HG03457 (cell line): ENCODE measurements at regions not wholly inside any gene's neighbourhood (a gene's known extent, or its start where the extent isn't known, plus 50 kb on each side); places are given as distances from the start of the nearest gene placed in this dataset.

ENCODE experiments used
- ATAC-seq: cut with Tn5 transposase; IDR thresholded peaks from one replicate; pipeline ENCODE4 v1.9.1; 2021; ENCODE audit warnings: moderate number of reproducible peaks; ENCODE audit not compliant: unreplicated experiment

DNA sequence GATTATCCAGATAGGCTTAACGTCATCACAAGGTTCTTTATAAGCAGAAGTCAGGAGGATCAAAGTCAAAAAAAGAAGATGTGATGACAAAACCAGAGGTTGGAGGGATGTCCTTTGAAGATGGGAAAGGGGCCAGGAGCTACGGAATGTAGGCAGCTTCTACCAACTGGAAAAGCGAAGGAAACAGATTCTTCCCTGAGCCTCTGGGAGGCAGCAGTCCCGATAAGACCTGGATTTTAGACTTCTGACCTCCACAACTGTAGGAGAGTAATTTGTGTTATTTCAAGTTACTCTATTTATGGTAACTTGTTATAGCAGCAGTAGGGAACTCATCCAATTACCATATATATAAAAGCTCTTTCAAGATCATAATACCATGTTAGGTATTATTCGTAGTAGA is 98.8 kb upstream of the MYCBP2 start:
- ATAC-seq, result no peak

DNA sequence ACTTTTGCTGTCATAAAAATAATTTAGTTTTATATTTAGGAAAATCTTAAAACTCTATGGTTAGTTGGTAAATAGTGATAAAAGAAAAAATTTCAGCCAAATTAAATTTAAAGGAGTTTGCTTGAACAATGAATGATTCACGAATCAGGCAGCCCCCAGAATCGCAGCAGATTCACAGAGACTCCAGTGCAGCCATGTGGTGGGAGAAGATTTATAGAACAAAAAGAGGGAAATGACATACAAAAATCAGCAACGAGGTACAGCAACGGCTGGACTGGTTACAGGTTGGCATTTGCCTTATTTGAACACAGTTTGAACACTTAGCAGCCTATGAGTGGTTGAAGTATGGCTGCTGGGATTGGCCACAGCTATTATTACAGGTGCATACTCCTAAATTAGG is 96.4 kb upstream of the MYCBP2 start:
- no peak for ATAC-seq

DNA sequence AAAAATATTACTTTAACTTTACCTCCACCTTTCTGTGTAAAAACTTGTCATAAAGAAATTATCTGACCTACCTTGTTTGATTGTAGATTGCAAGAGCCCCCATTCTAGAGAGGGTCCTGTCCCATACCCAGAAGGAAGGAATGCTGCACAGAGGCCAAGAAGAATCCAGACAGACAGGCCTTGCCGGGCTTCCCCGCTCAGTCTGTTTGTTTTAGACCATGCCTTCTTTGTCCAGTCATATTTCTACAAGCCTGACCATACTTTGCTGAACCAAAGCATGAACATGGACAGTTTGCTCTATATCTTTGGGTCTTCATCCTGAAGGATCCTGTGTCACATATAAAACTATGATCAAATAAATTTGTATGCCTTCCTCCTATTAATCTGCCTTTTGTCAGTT is 95.8 kb upstream of the MYCBP2 start:
- no peak for ATAC-seq

DNA sequence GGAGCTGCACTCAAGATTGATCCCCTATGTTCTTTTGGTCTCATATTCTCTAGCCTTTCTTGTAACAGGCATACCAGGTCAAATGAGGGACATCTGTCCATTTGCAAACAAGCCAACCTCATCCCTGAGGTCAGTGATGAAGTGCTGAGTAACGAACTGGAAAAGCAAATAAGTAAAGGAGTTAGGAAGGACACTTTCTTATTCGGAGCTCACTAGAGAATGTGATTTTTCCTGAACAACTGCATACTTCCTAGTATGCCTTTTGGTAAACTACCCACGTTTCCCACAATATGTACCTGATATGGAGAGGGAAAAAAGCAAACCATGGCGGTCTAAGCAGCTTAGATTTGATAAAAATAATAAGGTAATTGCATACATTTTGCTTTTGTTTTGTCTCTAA is 91.0 kb upstream of the MYCBP2 start:
- no peak for ATAC-seq

DNA sequence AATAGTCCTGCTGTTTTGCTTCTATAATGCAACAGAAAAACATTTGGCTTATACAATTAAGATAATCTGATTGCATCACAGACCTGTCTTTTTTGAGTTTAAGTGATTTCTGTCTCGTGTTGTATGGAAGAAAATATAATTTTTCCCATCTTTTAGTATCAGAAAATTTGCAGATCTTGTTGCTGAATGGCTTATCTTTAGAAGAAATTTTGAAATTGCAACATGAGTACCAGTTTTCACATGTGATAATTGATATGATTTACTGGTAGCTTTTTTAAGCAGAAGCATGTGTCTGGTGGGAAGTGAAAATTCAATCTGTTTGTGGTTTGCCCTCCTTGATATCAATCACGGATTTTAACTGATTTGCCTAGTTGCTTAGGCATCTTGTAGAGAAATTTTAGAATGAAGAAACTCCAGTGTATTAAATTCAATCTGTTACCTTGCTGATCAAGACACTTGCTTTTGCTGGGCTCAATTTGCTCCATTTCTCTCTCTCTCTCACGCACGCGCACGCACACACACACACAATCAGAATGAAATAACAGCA is 89.8 kb upstream of the MYCBP2 start:
- ATAC-seq, result no peak

DNA sequence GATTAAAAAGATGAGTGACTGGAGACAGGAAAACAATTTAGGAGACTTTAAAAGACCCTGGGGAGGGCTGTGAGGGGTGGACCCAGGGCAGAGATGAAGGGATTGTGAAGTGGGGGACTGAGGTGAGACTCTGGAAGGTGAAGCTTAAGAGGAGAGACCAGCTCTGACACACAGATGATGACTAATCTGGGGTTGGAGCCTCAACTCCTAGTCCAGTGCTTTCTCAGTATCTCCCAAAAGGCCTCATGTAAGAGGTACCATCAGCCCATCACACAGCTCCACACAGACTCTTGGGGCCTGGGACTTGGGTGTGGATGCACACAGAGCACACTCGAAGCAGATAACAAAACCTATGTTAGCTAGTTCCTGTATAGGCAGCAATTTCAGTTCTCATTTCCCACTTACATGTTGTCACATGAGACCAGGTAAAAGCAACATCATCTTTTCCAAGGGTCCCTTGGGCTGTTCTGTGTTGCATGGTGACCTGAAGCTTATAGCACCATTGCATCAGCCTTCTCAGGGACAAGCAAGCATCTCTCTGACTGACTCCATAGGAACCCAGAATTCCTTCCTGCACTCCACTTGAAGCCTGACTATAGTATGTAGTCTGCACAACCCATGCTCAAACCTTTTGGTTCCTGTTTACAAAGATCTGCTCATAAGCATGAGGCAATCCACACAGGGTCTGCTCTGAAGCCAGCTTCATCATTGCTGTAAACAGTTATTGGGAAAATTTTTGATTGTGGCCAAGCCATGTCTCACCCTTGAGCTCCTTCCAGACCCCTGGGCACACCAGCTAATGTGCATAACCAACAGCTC is 88.6 kb upstream of the MYCBP2 start:
- ATAC-seq, result no peak

DNA sequence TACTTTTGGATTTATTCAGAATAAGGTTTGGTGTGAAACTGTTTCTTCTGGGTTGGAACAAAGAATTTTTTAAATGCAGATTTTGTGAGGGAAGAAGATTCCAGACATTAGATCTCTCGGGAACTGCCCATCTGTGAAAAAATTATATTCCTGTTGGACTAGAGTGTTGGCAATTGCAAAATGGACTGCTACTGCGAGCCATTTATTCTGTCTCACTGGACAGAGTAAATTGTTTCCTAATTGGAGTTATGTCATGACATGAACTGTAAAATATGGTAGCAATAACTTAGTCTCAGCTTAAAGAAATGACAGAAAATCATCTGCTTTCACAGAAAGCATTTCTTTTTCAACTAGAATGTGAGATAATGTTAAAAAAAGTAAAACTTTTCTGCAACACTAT is 86.0 kb upstream of the MYCBP2 start:
- no peak for ATAC-seq

DNA sequence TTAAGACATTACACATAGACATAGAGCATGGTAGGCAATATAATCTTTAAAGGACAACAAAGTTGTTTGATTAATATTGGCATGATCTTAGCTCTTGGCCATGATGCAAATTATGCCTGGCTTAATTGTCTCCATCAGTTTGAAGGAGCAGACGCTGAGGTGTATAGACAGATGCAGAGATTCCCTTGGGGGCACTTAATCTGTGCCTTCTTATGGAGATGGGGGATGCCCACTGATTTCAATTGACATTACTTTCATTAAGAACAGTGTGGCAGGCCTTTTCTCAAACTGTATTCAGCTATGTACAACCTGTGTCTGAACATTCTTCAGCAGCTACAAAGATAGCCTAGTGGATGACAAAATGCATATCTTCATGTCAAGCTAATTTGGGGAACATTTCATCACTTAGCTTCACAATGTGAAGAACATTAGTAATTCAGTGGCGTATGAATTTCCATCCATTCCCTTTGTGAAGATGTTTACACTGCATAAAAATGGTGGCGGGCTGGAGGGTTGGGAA is 85.3 kb upstream of the MYCBP2 start:
- ATAC-seq, result no peak

DNA sequence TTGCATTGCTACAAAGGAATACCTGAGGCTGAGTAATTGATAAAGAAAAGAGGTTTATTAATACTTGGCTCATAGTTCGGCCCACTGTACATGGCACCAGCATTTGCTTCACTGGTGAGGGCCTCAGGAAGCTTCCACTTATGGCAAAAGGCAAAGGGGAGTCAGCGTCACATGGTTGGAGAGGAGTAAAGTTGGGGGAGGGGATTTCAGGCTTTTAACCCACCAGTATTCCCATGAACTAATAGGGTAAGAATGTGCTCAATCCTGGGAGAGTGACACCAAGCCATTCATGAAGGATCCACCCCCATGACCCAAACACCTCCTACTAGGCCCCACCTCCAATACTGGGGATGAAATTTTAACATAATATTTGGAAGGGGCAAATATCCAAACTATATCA is 82.5 kb upstream of the MYCBP2 start:
- ATAC-seq, result no peak

DNA sequence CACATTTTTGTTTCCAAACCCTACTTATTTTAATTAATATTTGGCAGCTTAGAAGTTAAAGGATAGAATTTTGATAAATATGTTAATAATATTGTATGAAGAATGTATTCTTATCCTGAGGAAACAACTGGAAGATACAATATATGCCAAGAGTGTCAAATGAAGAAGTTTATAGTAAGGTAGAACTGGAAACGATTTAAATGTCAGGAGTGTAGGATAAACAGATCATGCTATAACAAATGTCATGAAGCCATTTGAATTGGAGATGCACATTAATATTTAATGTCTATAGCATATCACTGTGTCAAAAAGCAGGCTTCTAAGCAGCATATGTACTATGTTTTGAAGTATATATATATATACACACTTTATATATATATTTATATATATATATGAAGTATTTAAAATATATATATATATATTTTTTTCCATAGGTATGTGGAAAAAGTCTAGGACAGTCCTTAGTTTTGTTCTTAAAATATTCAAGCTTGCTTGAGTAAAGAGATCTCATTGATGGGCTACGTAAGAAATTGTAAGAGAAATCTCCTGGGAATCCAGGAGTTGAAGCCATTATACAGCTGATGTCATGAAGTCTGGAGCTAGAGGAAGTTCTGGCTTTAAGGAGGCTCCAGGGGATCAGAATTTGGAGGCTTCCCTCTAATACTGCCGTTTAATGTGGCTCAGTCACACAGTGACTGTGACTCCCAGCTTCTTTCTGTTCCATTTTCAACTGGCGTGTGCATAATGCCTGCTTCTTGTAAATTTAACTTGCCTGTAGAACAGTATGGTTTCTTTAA is 79.9 kb upstream of the MYCBP2 start:
- ATAC-seq, result no peak

DNA sequence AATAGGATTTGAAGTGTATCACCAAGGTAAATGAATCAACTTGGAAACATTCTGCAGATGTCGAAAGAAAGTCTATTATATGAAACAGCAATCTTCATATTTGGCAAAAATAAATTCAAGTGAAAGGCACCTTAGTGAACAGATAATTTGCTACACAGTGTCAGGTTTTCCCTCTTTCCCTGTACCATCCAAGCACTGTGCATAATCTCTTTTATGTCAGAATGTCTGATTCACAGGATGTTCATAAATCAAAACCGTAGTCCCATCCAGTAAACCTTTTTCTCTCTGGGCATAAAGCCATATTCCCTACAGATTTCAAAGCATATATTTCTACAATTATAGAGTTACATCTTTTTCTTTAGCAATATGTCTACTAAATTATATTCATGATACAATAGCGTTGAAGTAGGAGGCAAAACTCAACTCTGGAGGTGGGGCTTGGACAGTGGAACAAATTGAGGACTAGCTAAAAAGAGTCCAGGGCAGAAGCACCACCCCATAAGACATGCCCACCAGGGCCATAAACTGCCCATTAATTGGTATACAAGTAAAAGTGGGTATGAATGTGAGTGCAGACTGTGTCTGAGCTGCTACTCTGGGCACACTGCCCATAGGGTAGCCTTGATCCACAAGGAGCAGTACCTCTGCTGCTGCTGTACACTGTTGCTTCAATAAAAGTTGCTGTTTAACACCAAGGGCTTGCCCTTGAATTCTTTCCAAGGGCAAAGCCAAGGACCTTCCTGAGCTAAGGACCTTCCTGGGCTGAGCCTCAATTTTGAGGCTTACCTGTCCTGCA is 72.1 kb upstream of the MYCBP2 start:
- ATAC-seq, result no peak

DNA sequence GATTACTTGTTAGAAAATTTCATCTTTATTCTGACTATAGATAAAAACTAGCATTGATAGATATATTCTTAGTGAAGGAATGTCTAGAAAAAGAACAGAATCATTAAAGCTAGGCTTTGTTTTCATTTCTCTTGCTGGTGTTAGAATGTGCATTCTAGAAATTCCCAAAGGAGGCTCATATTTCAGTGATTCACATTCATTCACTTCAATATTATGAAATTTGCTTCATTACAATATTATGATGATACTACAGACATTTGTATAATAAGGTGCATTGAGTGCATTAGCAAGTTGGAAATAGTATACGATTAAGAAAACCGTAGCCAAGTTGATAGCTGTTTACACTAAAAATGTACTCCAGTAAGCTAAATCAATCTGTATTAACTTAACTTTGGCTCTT is 70.7 kb upstream of the MYCBP2 start:
- no peak for ATAC-seq

DNA sequence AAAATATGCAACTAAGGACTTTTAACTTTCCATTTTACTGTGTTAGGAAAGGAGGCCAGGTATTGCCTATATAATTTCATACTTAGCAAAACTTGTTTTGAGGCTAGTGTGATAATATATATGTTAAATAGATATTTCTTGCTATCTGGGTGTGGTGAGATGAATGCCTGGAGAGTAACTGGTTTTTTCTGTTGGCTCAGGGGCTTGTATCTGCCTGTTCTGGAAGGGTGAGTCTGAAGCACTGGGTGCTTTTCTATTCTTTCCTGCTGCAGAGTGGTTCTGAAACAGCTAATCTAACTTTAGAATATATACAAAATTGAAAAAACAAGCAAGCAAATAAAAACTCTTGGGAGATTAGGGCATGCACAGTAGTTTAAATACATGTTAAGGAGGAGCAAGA is 64.6 kb upstream of the MYCBP2 start:
- ATAC-seq, result no peak

DNA sequence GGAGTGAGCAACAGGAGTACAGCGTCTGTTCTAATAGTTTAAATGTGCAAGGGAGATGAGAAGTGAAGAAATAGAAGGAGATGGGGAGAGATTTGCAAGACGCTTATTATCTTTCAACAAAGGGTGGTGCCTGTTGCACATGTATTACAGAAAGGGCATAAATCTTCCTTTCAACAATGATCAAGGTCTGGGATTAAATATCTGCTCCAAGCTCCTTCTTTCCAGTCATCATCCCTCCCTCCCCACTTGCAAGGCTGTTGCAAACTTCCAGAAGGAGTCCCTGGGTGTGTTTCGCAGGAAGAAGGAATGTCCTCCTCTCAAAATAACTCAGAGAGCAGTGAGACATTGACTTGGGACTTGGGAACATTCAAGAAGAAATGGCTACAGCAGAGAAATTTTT is 63.5 kb upstream of the MYCBP2 start:
- ATAC-seq, result no peak

DNA sequence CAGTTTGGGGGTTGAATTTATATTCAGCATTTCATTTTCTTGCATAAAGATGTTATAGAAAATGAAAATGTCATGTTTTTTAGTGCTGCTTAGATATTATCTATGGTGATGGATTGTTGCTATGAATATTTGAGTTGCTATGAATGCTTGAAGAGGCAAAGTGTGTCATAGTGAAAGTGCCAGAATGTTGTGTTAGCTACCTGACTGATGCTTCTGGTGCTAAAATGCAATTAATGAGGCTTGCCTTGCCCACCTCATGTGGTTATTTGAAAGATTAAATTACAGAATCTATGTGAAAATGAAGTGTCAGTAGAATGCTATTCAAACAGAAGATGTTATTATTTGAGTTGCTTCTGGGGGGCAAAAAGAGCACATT is 62.7 kb upstream of the MYCBP2 start:
- ATAC-seq, result no peak

DNA sequence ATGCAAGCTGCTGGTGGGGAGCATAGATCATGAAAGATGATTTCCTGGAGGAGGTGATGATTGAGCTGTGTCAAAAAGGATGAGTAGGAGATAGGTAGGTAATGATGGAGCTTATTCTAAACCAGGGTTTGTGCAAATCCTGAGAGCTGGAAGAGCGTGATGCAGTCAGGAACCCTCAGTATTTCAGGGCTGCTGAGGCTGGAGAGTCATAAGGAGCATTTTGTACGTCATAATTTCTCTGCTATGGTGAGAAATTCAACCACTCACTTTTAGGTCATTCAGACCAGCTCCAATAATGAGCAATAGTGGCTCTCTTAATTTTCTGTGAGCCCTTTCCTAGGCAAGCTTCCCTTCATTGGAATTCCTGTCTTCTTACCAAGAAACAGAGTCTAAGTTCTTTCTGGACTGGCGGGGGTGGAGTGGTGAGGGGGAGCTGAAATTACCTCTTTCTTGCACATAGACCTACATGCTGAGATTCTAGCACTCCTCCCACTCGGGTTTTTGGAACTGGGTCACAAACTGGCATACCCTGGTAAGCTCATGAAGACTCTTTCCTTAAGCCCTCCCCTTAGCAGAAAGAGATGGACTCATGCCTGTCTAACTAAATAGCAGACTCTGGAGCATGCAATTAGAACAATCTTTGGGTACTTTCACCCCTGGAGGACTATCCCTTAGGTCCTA is 62.2 kb upstream of the MYCBP2 start:
- no peak for ATAC-seq

DNA sequence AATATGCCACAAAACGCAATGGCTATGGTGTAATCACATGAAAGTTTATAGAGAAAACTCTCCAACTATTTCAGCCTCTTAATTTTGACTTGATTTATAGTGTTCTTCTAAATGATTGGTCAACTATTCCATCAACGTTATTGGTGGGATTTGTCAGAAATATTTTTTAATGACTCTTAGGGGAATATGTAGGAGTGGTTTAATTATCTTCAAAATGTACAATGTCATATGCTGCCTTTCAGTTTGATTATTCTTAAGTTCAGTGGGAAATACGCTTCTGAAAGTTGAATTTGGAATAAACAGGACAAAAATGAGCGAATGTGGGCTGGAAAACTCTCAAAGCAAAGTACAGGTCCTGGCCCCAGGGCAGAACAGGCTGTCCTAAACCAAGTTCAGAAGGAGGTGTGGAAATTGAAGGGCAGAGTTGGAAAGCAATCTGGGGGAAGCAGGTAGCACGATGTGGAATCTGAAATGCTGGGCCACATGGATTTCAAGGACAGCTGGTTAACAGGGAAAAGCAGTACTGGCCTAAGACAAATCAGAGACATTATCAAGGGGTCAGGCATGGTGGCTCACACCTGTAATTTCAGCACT is 60.8 kb upstream of the MYCBP2 start:
- no peak for ATAC-seq

DNA sequence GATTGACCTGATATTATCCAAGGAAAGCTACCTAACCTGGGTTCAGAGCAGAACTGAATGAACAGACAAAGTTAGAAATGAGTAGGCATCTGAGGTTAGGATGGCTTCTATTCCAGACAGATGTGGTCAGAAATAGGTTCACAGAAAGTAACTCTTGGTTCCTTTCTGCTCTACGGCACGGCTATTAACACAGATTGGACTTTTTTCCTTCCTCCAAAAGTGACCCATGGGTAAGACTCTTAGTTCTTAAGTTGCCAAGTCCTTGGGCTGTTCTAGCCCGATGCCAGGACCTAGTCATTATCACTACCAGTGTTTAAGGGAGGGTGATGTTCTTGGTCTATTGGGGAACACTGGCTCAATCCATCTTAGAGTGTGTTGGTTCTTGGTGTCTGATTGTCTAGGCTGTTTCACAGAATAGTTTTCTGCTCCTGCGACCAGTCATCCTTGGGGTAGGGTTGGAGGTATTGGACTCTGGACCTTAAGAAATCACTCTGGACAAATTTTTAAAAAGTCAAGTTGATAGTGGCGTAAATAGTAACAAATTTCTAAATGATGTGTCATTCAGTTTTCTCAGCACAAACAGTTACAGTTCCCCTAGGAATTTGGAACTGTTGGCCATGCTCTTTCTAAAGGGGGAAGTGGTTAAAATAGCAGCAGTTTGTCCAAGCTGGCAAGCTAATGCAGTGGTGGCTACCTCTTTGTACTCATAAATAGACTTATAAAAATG is 60.1 kb upstream of the MYCBP2 start:
- peak; percentile 48 for ATAC-seq

DNA sequence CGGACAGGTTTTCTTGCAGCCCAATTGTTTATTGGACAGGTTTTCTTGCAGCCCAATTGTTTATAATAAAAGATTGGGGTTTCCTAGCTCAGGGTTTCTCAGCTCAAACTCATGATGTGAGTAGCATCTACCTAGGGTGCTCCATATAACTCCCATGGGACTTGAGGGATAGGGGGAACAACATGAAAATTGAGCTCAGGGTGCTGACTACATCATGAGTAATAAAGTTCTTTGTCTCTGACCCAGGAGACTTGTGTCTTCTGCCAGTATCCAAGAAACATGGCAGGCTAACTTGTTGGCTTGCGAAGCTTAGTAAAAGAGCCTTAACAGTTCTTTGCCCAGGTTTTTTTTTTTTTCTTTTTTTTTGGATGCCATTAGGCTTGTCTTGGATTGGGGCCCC is 59.2 kb upstream of the MYCBP2 start:
- ATAC-seq, result no peak

DNA sequence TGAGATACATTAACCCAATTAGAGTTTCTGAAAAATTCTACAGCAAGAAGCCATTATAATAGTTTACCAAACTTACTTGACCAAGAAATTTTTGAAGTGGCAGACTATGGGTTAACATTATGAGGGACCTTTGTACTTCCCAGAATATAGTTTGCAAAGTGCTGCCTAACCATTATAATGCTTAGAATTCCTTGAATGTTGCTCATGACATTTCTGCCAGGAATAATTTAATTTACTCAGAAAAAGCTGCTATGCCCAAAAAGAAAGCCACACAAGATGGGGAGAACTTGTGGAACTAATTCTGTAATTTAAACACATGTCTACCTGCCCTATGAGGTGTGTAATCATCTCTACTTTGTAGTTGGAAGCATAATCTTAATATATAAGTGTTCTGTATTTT is 58.1 kb upstream of the MYCBP2 start:
- no peak for ATAC-seq
